ENCODE measurements at regions not wholly inside any gene's neighbourhood (a gene's known extent, or its start where the extent isn't known, plus 50 kb on each side); places are given as distances from the start of the nearest gene placed in this dataset.

DNA sequence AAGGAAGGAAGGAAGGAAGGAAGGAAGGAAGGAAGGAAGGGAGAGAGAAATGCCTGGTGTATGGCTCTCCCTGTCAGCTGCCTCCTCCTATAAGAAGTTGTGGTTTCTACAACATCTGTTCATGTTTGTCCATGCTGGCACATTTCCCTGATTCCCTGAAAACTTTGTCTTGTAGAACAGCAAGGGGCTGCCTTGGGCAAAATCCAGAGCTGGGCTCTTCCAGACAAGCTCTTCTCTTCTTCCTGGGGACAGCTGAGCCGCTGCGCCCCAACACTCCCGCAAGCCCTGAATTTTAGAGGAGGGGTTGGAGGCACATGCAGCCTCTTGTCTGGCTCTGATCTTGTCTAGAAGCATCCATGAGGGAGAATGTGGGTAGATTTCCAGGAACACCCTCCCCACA, 282.0 kb upstream of the ADARB2 start:
- H3K4me1 ChIP-seq, result no peaks in the 10 kb centered on the region
- intact Hi-C loops (cut with DNase I; ENCODE audit: low total_unique reads), result no loop called here
- TF ChIP-seq POLR2A (IDR thresholded peaks at IDR 0.05) (no peak), POLR2AphosphoS5 (IDR thresholded peaks at IDR 0.05) (no peak)
- TF ChIP-seq, protein P1, sequence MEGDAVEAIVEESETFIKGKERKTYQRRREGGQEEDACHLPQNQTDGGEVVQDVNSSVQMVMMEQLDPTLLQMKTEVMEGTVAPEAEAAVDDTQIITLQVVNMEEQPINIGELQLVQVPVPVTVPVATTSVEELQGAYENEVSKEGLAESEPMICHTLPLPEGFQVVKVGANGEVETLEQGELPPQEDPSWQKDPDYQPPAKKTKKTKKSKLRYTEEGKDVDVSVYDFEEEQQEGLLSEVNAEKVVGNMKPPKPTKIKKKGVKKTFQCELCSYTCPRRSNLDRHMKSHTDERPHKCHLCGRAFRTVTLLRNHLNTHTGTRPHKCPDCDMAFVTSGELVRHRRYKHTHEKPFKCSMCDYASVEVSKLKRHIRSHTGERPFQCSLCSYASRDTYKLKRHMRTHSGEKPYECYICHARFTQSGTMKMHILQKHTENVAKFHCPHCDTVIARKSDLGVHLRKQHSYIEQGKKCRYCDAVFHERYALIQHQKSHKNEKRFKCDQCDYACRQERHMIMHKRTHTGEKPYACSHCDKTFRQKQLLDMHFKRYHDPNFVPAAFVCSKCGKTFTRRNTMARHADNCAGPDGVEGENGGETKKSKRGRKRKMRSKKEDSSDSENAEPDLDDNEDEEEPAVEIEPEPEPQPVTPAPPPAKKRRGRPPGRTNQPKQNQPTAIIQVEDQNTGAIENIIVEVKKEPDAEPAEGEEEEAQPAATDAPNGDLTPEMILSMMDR (IDR thresholded peaks at IDR 0.05), result no peak
- H3K27me3 ChIP-seq, result peaks cover 0 to 14% of the 10 kb centered on the region in 2 donors
- H3K9me3 ChIP-seq, result peaks cover 0 to 3% of the 10 kb centered on the region in 2 donors
- no peak overlapping the region for H3K4me3 ChIP-seq
- no peak overlapping the region for H3K27ac ChIP-seq
- DNase-seq (ENCODE audit: low spot score in 2 of 2), result no peak
- no peaks in the 10 kb centered on the region for H3K36me3 ChIP-seq

DNA sequence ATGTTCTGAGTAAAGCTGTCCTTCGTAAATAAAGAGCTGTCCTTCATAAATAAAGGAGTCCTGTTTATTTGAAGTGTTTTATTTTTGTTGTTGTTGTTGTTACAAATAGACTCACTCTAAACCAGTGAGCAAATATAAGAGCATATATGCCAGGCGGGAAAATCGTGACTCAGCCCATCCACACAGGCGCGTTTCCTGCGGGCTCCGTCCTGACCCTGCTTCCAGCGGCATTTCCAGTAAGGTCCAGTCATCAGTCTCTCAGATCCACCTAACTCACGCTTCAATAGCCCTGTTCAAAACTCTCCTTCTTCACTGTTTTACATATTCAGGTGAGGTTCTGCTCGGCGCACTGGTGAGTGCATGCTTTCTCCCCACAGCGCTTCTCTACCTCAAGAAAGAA, 277.2 kb upstream of the ADARB2 start:
- no peak overlapping the region for H3K4me3 ChIP-seq
- TF ChIP-seq POLR2AphosphoS5 (IDR thresholded peaks at IDR 0.05) (no peak), POLR2A (IDR thresholded peaks at IDR 0.05) (no peak)
- TF ChIP-seq, protein P1 (IDR thresholded peaks at IDR 0.05), result no peak
- intact Hi-C loops (cut with DNase I; ENCODE audit: low total_unique reads), result no loop called here

DNA sequence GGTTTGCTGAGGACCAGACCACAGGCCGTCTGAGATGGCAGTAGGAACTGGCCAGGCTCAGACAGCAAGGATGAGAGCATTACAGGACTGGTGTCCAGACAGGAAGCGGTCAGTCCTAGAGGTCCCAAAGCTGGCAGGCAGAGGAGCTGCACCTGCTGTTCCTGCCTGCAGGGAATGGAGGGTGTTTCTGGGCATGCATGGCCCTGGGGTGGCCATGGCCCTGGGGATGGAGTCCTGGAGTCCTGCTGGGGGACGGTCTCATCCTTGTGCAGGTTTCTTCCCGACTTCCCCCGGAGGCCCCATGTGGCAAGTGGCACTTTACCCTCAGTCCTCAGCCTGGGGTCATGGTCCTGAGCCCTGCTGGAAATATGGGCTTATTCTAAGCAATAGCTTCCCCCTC, 274.9 kb upstream of the ADARB2 start:
- DNase-seq (ENCODE audit: low spot score in 2 of 2), result no peak
- H3K27me3 ChIP-seq, result no peaks in the 10 kb centered on the region
- H3K4me1 ChIP-seq, result no peaks in the 10 kb centered on the region
- H3K27ac ChIP-seq, result no peak overlapping the region
- intact Hi-C loops (cut with DNase I; ENCODE audit: low total_unique reads), result no loop called here
- TF ChIP-seq POLR2A (IDR thresholded peaks at IDR 0.05), result no peak
- TF ChIP-seq POLR2AphosphoS5 (IDR thresholded peaks at IDR 0.05), result no peak
- TF ChIP-seq, protein P1 (IDR thresholded peaks at IDR 0.05), result no peak
- H3K9me3 ChIP-seq, result no peaks in the 10 kb centered on the region
- no peak overlapping the region for H3K4me3 ChIP-seq
- no peaks in the 10 kb centered on the region for H3K36me3 ChIP-seq

More for the DNA sequence above, 277.2 kb upstream of the ADARB2 start:
- Histone ChIP-seq H3K4me1 (no peaks in the 10 kb centered on the region), H3K36me3 (no peaks in the 10 kb centered on the region), H3K27me3 (peaks cover 0 to 2% of the 10 kb centered on the region in 2 donors), H3K27ac (no peak overlapping the region), H3K9me3 (no peaks in the 10 kb centered on the region)
- DNase-seq (ENCODE audit: low spot score in 2 of 2), result no peak

DNA sequence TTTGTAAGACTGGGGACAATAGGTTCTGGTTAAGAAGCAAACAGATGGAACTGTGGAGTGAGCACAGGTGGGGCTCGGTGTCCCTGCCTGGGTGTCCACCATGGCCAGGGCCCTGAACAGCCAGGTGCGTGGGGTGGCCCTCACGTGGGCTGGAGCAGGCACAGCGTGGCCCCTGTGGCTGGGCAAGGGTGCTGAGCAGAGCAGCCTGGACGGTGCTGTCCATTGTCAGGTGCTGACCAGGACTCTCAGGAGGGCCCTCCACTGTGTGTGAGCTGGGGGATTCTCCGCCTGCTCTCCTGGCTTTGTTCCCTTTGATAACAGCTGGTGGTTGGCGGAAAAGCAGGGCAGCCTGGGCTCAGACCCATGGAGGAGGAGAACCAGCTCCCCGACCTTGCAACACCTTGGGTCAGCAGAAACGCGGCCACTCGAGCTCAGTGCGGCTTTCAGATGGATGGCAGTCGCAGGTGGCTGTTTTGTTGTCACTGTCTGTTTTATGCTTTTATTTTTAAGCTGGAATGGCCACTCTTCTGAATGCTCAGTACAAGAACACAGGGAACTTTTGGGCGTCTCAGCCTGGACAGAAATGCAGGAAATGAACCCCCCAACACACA, 273.9 kb upstream of the ADARB2 start:
- peaks cover 0 to under 1% of the 10 kb centered on the region in 2 donors for H3K9me3 ChIP-seq

DNA sequence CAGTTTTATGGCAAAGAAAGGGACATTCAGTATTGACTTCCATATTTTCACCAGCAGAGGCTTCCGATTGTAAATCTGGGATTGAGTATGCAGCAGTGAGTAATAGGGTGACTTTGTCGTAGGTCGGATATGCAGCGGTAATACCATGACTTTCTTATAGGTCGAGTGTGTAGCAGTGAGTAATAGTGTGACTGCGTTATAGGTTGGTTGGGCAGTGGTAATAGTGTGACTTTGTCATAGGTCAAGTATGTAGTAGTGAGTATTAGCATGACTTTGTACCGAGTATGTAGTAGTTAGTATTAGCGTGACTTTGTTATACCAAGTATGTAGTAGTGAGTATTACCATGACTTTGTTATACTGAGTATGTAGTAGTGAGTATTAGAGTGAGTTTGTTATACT, 268.2 kb upstream of the ADARB2 start:
- TF ChIP-seq, protein P1 (IDR thresholded peaks at IDR 0.05), result no peak
- no peak for TF ChIP-seq POLR2A (IDR thresholded peaks at IDR 0.05)
- TF ChIP-seq POLR2AphosphoS5 (IDR thresholded peaks at IDR 0.05), result no peak
- peaks cover 0 to 3% of the 10 kb centered on the region in 2 donors for H3K27me3 ChIP-seq

More for the DNA sequence above, 273.9 kb upstream of the ADARB2 start:
- intact Hi-C loops (cut with DNase I; ENCODE audit: low total_unique reads), result no loop called here
- no peak for TF ChIP-seq POLR2A (IDR thresholded peaks at IDR 0.05)
- TF ChIP-seq, protein P1 (IDR thresholded peaks at IDR 0.05), result no peak
- no peak for TF ChIP-seq POLR2AphosphoS5 (IDR thresholded peaks at IDR 0.05)
- Histone ChIP-seq H3K27me3 (no peaks in the 10 kb centered on the region), H3K4me1 (no peaks in the 10 kb centered on the region), H3K27ac (no peak overlapping the region), H3K36me3 (no peaks in the 10 kb centered on the region), H3K4me3 (no peak overlapping the region)
- DNase-seq (ENCODE audit: low spot score in 2 of 2), result no peak

More for the DNA sequence above, 268.2 kb upstream of the ADARB2 start:
- DNase-seq (ENCODE audit: low spot score in 2 of 2), result no peak
- Histone ChIP-seq H3K36me3 (no peaks in the 10 kb centered on the region), H3K4me1 (no peaks in the 10 kb centered on the region), H3K27ac (no peak overlapping the region), H3K4me3 (no peak overlapping the region), H3K9me3 (peaks cover 0 to 4% of the 10 kb centered on the region in 2 donors)
- intact Hi-C loops (cut with DNase I; ENCODE audit: low total_unique reads), result loop anchor here (10.0 kb wide), 1 partner anchor 1361 kb away; no protein-coding TSS in a partner anchor
